Effector memory CD8-positive, alpha-beta T cell (primary cell): ENCODE measurements at regions not wholly inside any gene's neighbourhood (a gene's known extent, or its start where the extent isn't known, plus 50 kb on each side); places are given as distances from the start of the nearest gene placed in this dataset.

ENCODE experiments used
- ATAC-seq: fragments of 150-1000 bp; cut with Tn5 transposase; replicated peaks from 2 replicates; pipeline ENCODE4 v1.10.0; 2021; ENCODE audit warnings: mild to moderate bottlenecking, moderate library complexity
- DNase-seq, 3 experiments: peaks; one replicate each; pipeline ENCODE4 v3.0.0; 2021
- H3K27ac Mint-ChIP-seq, 2 donors: one replicate each; pipeline ENCODE4 v1.8.0; 2022; ENCODE audit warnings: mild to moderate bottlenecking in 2 of 2, mixed read lengths in 2 of 2, moderate library complexity in 2 of 2
- H3K27me3 Mint-ChIP-seq, 2 donors: one replicate each; pipeline ENCODE4 v1.8.0; 2022; ENCODE audit warnings: mixed read lengths in 2 of 2
- H3K36me3 Mint-ChIP-seq: one replicate; pipeline ENCODE4 v1.8.0; 2022; ENCODE audit warnings: mild to moderate bottlenecking, moderate library complexity, mixed read lengths; ENCODE audit not compliant: insufficient read depth
- H3K4me1 Mint-ChIP-seq, 2 donors: one replicate each; pipeline ENCODE4 v1.8.0; 2022; ENCODE audit warnings: low read depth in 2 of 2, mixed read lengths in 2 of 2
- H3K4me3 Mint-ChIP-seq, 2 donors: one replicate each; pipeline ENCODE4 v1.8.0; 2022; ENCODE audit warnings: mild to moderate bottlenecking in 2 of 2, mixed read lengths in 2 of 2, moderate library complexity in 2 of 2
- H3K9me3 Mint-ChIP-seq, 2 donors: one replicate each; pipeline ENCODE4 v1.8.0; 2022; ENCODE audit warnings: mixed read lengths in 2 of 2

GRCh38 chr2:15778529-15779219, 161.7 kb upstream of the MYCN start:
- H3K4me1 Mint-ChIP-seq: no peaks in the 10 kb centered on the region
- H3K4me3 Mint-ChIP-seq: no peak overlapping the region
- H3K36me3 Mint-ChIP-seq: no peaks in the 10 kb centered on the region
- no peaks in the 10 kb centered on the region for H3K27me3 Mint-ChIP-seq
- DNase-seq (no peak), ATAC-seq (no peak)
- H3K9me3 Mint-ChIP-seq: peaks cover 0 to 2% of the 10 kb centered on the region in 2 donors
- no peak overlapping the region for H3K27ac Mint-ChIP-seq

DNA sequence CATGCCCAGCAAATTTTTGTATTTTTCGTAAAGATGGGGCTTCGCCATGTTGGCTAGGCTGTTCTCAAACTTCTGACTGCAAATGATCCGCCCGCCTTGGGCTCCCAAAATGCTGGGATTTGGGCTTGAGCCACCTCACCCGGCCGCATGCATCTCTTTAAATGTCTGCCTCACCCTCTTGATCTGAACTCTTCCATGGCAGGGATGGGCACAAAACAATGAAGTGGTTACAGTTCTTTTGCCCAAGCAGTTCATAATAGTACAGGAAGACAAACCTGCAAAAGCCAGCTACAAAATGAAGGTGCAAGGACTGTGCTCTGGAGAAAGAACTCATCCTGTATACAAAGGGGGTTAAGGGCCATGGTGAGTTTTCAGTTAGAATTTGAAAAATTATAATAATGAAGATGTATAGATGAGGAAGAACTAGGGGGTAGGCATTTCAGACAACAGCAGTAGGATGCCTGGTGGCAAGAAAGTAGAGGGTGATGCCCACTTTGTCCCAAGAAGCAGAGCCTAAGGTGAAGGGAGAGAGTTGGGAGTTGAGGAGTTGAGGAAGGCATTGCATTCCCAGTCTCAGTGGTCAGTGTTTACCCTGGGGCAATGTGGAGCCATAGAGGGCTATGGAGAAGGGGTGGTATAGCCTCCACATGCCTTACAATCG, 160.8 kb upstream of the MYCN start:
- H3K36me3 Mint-ChIP-seq: no peaks in the 10 kb centered on the region
- no peak overlapping the region for H3K27ac Mint-ChIP-seq
- H3K9me3 Mint-ChIP-seq: peaks cover 0 to 2% of the 10 kb centered on the region in 2 donors
- H3K4me1 Mint-ChIP-seq: no peaks in the 10 kb centered on the region
- no peaks in the 10 kb centered on the region for H3K27me3 Mint-ChIP-seq
- ATAC-seq (no peak), DNase-seq (no peak)
- H3K4me3 Mint-ChIP-seq: no peak overlapping the region

- Mint-ChIP-seq H3K4me1 (no peaks in the 10 kb centered on the region), H3K9me3 (peaks cover 0 to 2% of the 10 kb centered on the region in 2 donors), H3K4me3 (no peak overlapping the region), H3K27me3 (no peaks in the 10 kb centered on the region), H3K36me3 (no peaks in the 10 kb centered on the region), H3K27ac (no peak overlapping the region)
- ATAC-seq (no peak), DNase-seq (no peak)
These were observed 160.1 kb upstream of the MYCN start for GRCh38 chr2:15780234-15780633.

DNA sequence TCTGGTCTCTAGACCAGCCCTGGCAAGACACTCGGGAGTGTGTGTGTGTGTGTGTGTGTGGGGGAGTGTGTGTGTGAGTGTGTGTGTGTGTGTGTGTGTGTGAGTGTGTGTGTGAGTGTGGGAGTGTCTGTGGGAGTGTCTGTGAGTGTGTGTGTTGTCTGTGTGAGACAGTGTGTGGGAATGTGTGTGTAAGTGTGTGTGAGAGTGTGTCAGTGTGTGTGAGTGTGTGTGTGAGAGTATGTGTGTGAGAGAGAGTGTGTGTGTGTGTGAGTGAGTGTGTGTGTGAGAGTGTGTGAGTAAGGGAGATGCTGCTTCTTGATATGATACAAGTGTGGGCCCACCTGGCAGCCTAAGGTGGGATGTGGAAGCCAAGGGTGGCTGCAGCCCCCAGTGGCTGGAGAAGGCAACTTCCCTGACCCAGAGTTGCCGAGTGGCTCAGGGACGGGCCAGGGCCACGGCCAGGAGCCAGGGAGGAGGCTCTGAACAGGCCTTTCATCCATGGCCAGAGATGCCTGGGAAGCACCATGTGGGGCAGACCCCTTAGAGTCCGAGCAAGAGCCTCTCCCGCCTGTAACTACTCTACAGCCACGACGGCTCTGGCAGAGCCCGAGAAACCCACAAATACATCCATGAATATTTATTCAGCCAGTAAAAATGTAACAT, 159.3 kb upstream of the MYCN start:
- Mint-ChIP-seq H3K36me3 (no peaks in the 10 kb centered on the region), H3K27me3 (no peaks in the 10 kb centered on the region), H3K27ac (no peak overlapping the region), H3K4me1 (no peaks in the 10 kb centered on the region), H3K4me3 (no peak overlapping the region), H3K9me3 (peaks cover 0 to 2% of the 10 kb centered on the region in 2 donors)
- no peak for ATAC-seq
- no peak for DNase-seq

DNA sequence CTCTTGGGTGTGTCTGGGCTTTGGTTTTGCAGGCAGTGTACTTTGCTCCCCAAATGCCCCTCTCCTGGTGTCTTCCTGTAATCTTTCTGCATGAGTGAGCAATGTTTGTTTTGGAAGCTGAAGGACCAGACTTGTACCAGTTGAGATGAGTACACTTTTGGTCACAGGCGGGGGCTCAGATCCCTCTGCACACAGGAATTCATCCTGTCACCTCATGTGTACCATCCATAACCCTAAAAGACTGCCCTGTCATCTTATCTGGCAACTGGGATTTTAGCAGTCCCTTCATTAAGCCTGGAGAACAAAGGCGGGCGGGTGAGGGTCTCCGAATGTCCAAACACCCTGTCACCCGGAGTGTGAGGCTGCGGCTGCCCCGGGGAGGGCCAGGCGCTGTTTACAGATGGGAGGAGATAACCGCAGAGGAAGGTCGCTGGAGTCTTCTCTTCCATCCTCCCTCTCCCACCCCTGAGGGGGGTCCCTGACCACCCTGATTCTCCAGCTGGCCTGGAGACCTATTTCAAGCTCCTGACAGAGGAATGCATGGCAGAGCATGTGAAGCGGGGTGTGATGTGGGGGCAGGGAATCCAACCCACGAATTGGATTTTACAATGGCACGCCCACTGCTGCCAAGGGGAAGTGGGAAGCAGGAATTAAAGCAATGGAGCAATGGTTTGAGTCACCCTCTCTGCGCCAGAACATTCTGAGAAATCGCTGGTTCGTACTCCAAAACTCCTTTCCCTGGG, 158.2 kb upstream of the MYCN start:
- peaks cover 0 to 2% of the 10 kb centered on the region in 2 donors for H3K9me3 Mint-ChIP-seq
- DNase-seq (no peak), ATAC-seq (no peak)
- H3K27ac Mint-ChIP-seq: no peak overlapping the region
- no peaks in the 10 kb centered on the region for H3K4me1 Mint-ChIP-seq
- H3K36me3 Mint-ChIP-seq: no peaks in the 10 kb centered on the region
- no peaks in the 10 kb centered on the region for H3K27me3 Mint-ChIP-seq
- H3K4me3 Mint-ChIP-seq: no peak overlapping the region

DNA sequence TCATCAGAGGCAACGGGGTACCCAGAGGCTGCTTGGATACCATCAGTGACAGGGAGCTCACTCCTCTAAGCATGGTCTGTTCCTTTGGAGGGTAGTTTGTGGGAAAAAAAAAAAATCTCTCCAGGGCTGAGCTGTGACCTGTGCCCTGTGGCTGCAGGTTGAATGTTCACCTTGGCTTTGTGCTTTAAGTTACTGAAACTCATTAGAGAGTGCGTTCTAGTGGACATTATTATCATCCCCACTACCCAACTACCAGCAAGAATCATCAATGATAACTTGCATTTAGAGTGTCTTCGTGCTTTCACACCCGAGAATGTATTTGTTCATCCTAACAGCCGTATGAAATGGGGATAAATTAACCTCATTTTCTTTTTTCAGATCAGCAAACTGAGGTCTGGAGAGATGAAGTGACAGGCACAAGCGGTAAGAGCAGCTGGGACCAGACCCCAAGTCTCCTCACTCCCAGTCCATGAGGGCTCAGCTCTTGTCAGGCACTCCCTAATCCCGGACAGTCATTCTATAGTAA, 157.5 kb upstream of the MYCN start:
- ATAC-seq (no peak), DNase-seq (no peak)
- H3K36me3 Mint-ChIP-seq: no peaks in the 10 kb centered on the region
- H3K9me3 Mint-ChIP-seq: peaks cover 0 to 4% of the 10 kb centered on the region in 2 donors
- no peak overlapping the region for H3K27ac Mint-ChIP-seq
- H3K4me3 Mint-ChIP-seq: no peak overlapping the region
- H3K4me1 Mint-ChIP-seq: no peaks in the 10 kb centered on the region
- no peaks in the 10 kb centered on the region for H3K27me3 Mint-ChIP-seq

GRCh38 chr2:15783489-15783888, 156.9 kb upstream of the MYCN start:
- Mint-ChIP-seq H3K27ac (no peak overlapping the region), H3K4me3 (no peak overlapping the region), H3K27me3 (no peaks in the 10 kb centered on the region), H3K4me1 (no peaks in the 10 kb centered on the region), H3K9me3 (peaks cover 0 to 4% of the 10 kb centered on the region in 2 donors), H3K36me3 (no peaks in the 10 kb centered on the region)
- no peak for ATAC-seq
- no peak for DNase-seq

DNA sequence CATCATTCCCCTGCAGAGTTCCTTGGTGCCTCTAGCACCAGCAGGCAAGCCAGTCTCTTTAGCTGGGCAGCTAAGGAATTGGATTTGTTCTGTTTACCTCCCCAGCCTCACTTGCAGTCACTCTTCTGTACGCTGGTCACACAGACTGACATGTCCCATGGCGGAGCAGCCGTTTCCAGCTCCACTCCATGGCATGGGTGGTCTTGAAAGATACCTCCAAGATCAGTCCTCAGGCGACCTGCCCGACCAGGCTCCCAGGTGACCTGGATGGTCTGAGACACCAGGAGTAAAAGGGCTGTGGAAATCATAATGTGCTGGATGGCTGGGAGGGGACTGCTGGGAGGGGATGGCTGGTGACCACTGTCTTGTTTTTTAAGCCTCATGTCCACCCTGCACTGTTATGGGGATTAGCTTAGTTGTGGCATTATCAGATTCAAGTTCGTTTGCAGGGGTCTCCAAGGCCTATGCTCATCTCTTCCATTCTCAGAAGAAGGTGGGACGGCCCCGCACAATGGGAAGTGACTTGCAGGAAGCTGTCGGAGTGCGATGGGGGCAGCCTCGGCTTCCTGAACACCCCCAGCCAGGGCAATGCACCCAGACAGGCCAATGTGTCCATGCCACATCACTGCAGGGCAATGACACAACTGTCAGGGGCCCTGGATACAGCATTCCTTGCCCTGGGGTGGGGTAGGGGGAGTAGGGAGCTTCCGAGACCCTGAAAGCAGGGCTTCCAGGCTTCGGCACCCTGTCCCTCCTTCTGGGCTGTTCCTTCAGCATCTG, 156.1 kb upstream of the MYCN start:
- no peak overlapping the region for H3K4me3 Mint-ChIP-seq
- DNase-seq (no peak), ATAC-seq (no peak)
- no peak overlapping the region for H3K27ac Mint-ChIP-seq
- no peaks in the 10 kb centered on the region for H3K36me3 Mint-ChIP-seq
- H3K4me1 Mint-ChIP-seq: no peaks in the 10 kb centered on the region
- H3K27me3 Mint-ChIP-seq: no peaks in the 10 kb centered on the region
- H3K9me3 Mint-ChIP-seq: peaks cover 0 to 4% of the 10 kb centered on the region in 2 donors

DNA sequence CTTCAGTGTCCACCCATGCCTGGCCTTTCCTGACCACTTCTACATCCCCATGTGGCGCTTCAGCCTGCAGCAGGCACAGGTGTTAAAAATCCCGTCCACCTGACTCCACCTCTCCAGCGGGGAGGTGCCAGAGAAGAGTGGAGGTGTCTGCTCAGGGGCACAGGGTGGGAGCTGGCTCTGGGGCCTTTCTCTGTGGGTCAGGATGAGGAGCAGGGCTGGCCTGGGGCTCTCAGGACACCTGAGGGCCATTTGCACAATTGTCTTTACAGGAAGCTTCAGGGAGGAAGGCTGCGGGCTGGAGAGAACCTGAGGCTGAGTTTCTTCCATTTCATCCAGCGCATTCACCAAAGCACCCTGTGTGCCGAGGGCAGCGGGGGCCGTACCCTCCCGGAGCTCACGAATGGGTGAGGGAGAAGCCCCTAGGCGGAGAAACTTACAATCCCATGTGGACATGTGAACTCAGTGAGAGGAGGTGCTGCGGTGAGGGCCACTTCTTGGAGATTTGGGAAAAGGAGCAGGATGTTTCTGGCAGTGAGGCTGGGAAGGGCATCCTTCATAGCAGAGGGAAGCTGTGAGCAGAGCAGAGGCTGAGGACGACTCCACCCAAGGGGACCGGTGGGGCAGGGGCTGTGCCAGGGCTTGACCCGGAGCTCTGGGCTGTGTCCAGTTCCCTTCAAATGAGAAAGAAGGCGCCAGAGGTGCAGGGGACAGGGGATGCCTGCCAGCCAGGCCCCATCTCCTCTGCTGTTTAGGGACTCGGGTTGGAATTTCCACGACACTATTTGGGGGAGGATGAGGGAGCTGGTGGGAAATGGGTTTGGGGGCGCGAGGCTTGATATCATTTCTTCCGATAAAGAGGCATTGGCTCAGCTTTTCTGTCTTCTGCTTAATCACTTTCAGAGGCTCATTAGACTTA, 155.2 kb upstream of the MYCN start:
- DNase-seq: no peak
- Mint-ChIP-seq H3K27ac (no peak overlapping the region), H3K4me1 (no peaks in the 10 kb centered on the region), H3K36me3 (no peaks in the 10 kb centered on the region), H3K27me3 (no peaks in the 10 kb centered on the region), H3K4me3 (no peak overlapping the region), H3K9me3 (peaks cover 0 to 4% of the 10 kb centered on the region in 2 donors)
- ATAC-seq: no peak

DNA sequence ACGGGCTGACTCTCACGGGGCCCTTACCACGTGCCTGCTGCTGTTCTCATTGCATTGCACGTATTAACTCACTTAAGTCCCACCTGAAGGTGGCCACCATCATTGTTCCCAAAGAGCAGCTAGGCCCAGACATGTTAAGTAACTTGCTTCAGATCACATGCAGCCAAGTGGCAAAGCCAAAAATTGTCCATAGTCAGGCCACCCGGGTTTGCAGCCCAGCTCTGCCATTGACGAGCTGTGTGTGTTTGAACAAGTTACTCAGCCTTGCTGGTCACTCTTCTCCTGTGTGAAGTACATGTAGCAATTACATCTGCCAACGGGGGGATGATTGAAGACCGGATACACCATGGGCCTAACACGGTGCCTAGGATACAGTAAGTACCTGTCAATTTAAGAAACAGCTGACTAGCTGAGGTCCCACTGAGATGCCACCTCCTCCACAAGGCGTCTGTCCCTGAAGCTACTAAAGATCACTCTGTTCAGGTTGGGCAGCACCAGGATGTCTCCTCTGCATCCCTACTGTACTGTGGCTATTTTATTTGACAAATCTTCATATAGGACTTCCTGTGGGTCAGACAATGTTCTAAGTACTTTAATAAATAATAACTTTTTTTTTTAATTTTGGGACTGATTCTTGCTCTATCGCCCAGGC, 154.2 kb upstream of the MYCN start:
- ATAC-seq (no peak), DNase-seq (no peak)
- no peaks in the 10 kb centered on the region for H3K4me1 Mint-ChIP-seq
- peaks cover 0 to 2% of the 10 kb centered on the region in 2 donors for H3K9me3 Mint-ChIP-seq
- H3K36me3 Mint-ChIP-seq: no peaks in the 10 kb centered on the region
- H3K4me3 Mint-ChIP-seq: no peak overlapping the region
- H3K27me3 Mint-ChIP-seq: no peaks in the 10 kb centered on the region
- H3K27ac Mint-ChIP-seq: no peak overlapping the region

DNA sequence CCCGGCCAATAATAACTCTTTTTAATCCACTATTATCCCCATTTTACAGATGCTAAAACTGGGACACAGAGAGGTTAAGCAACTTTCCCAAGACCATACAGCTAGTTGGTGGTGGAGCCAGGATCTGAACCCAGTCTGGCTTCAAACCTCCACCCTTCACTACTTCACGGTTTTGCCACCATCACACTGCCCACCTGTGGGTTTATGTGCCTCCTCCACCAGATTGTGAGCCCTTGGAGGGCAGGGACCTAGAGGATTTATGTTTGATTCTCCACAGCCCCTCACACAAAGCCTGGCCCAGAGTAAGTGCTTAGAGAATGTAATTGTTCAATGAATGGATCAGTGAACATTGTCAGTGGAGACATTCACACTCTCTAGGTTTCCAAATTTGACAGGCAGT, 153.4 kb upstream of the MYCN start:
- ATAC-seq (no peak), DNase-seq (no peak)
- Mint-ChIP-seq H3K4me3 (no peak overlapping the region), H3K9me3 (peaks cover 0 to 2% of the 10 kb centered on the region in 2 donors), H3K27ac (no peak overlapping the region), H3K36me3 (no peaks in the 10 kb centered on the region), H3K27me3 (no peaks in the 10 kb centered on the region), H3K4me1 (no peaks in the 10 kb centered on the region)
